ENCODE measurements at regions not wholly inside any gene's neighbourhood (a gene's known extent, or its start where the extent isn't known, plus 50 kb on each side); places are given as distances from the start of the nearest gene placed in this dataset.

GRCh38 chr1:79903321-79903720, 896.8 kb upstream of the ADGRL4 start:
- TF ChIP-seq EZH2 (IDR thresholded peaks at IDR 0.05; ENCODE audit: insufficient read depth, poor library complexity, severe bottlenecking): no peak
- no peak for TF ChIP-seq EZH2phosphoT487 (IDR thresholded peaks at IDR 0.05; ENCODE audit: insufficient read depth, low read depth)
- H3K79me2 ChIP-seq (ENCODE audit: insufficient read depth): no peaks in the 10 kb centered on the region
- 38 to 41% methylated on average over 3 of the region's 3 CpGs for WGBS, 2 experiments (ENCODE audit: low coverage in 1 of 2, low lambda C conversion rate in 2 of 2, missing lambda C conversion rate in 2 of 2)
- H3K9me3 ChIP-seq (ENCODE audit: low read depth): no peaks in the 10 kb centered on the region
- H3K27me3 ChIP-seq (replicated peaks; ENCODE audit: insufficient read depth): no peaks in the 10 kb centered on the region
- no peak for DNase-seq
- peaks cover 10% of the 10 kb centered on the region; the same call in 1 of the 2 replicates for H3F3A ChIP-seq (ENCODE audit: insufficient read depth)
- in situ Hi-C loops (cut with MboI): no loop called here
- H3K9me2 ChIP-seq (ENCODE audit: insufficient read depth): no peaks in the 10 kb centered on the region; the same call in 1 of the 2 replicates
- peak overlapping the region; percentile 9 for H2AFZ ChIP-seq
- H3K4me2 ChIP-seq (ENCODE audit: unreplicated experiment): no peak overlapping the region
- peaks cover 22% of the 10 kb centered on the region for H3K4me1 ChIP-seq (ENCODE audit: insufficient read depth)
- no peaks in the 10 kb centered on the region for H3K36me3 ChIP-seq (ENCODE audit: low read depth)
- H3K27ac ChIP-seq: no peak overlapping the region
- H3K4me3 ChIP-seq: no peak overlapping the region
- no peak overlapping the region for H3K9ac ChIP-seq
- no peaks in the 10 kb centered on the region for H4K20me1 ChIP-seq (ENCODE audit: insufficient read depth)

GRCh38 chr1:79902418-79902817, 895.9 kb upstream of the ADGRL4 start:
- 0 out of 2 replicates have a peak overlapping the region, but pooled peaks have one; percentile 24 for H2AFZ ChIP-seq
- no peak for DNase-seq
- no peaks in the 10 kb centered on the region for H4K20me1 ChIP-seq (ENCODE audit: insufficient read depth)
- no peak overlapping the region for H3K4me2 ChIP-seq (ENCODE audit: unreplicated experiment)
- no peaks in the 10 kb centered on the region for H3K9me3 ChIP-seq (ENCODE audit: low read depth)
- H3K27ac ChIP-seq: no peak overlapping the region
- H3K4me1 ChIP-seq (ENCODE audit: insufficient read depth): peaks cover 22% of the 10 kb centered on the region
- WGBS, 2 experiments (ENCODE audit: low coverage in 1 of 2, low lambda C conversion rate in 2 of 2, missing lambda C conversion rate in 2 of 2): 78 to 79% methylated on average over 4 of the region's 4 CpGs
- no peaks in the 10 kb centered on the region for H3K36me3 ChIP-seq (ENCODE audit: low read depth)
- no peaks in the 10 kb centered on the region for H3K27me3 ChIP-seq (replicated peaks; ENCODE audit: insufficient read depth)
- H3F3A ChIP-seq (ENCODE audit: insufficient read depth): peaks cover 10% of the 10 kb centered on the region; the same call in 1 of the 2 replicates
- H3K79me2 ChIP-seq (ENCODE audit: insufficient read depth): no peaks in the 10 kb centered on the region
- TF ChIP-seq EZH2 (IDR thresholded peaks at IDR 0.05; ENCODE audit: insufficient read depth, poor library complexity, severe bottlenecking) (no peak), EZH2phosphoT487 (IDR thresholded peaks at IDR 0.05; ENCODE audit: insufficient read depth, low read depth) (no peak)
- H3K4me3 ChIP-seq: no peak overlapping the region
- in situ Hi-C loops (cut with MboI): no loop called here
- no peaks in the 10 kb centered on the region; the same call in 1 of the 2 replicates for H3K9me2 ChIP-seq (ENCODE audit: insufficient read depth)
- no peak overlapping the region for H3K9ac ChIP-seq

GRCh38 chr1:79899914-79900313, 893.4 kb upstream of the ADGRL4 start:
- 9% methylated on average over 4 of the region's 4 CpGs for whole genome bisulfite sequencing, 2 experiments (ENCODE audit: low coverage in 1 of 2, low lambda C conversion rate in 2 of 2, missing lambda C conversion rate in 2 of 2)
- DNase-seq: peak; percentile 98
- Histone ChIP-seq H3F3A (ENCODE audit: insufficient read depth) (peaks cover 10% of the 10 kb centered on the region; the same call in 1 of the 2 replicates), H4K20me1 (ENCODE audit: insufficient read depth) (no peaks in the 10 kb centered on the region), H3K9me2 (ENCODE audit: insufficient read depth) (no peaks in the 10 kb centered on the region; the same call in 1 of the 2 replicates), H2AFZ (peak overlapping the region; percentile 90), H3K4me1 (ENCODE audit: insufficient read depth) (peaks cover 22% of the 10 kb centered on the region), H3K4me3 (peak overlapping the region; percentile 36), H3K36me3 (ENCODE audit: low read depth) (no peaks in the 10 kb centered on the region), H3K27me3 (replicated peaks; ENCODE audit: insufficient read depth) (no peaks in the 10 kb centered on the region), H3K79me2 (ENCODE audit: insufficient read depth) (no peaks in the 10 kb centered on the region), H3K9me3 (ENCODE audit: low read depth) (no peaks in the 10 kb centered on the region), H3K27ac (peak overlapping the region; percentile 82), H3K9ac (peak overlapping the region; percentile 40), H3K4me2 (ENCODE audit: unreplicated experiment) (peak overlapping the region; percentile 60)
- TF ChIP-seq EZH2phosphoT487 (IDR thresholded peaks at IDR 0.05; ENCODE audit: insufficient read depth, low read depth): no peak
- TF ChIP-seq EZH2 (IDR thresholded peaks at IDR 0.05; ENCODE audit: insufficient read depth, poor library complexity, severe bottlenecking): no peak
- in situ Hi-C loops (cut with MboI): no loop called here

GRCh38 chr1:79896140-79896539, 889.6 kb upstream of the ADGRL4 start:
- no peak overlapping the region for H3K9ac ChIP-seq
- peak; percentile 23 for DNase-seq
- no peak overlapping the region for H3K4me2 ChIP-seq (ENCODE audit: unreplicated experiment)
- H3K4me3 ChIP-seq: no peak overlapping the region
- no peak overlapping the region for H3K27ac ChIP-seq
- WGBS, 2 experiments (ENCODE audit: low coverage in 1 of 2, low lambda C conversion rate in 2 of 2, missing lambda C conversion rate in 2 of 2): 80 to 93% methylated on average over 2 of the region's 2 CpGs
- no peaks in the 10 kb centered on the region for H3K36me3 ChIP-seq (ENCODE audit: low read depth)
- H4K20me1 ChIP-seq (ENCODE audit: insufficient read depth): no peaks in the 10 kb centered on the region
- no peaks in the 10 kb centered on the region for H3K27me3 ChIP-seq (replicated peaks; ENCODE audit: insufficient read depth)
- no peak overlapping the region for H2AFZ ChIP-seq
- H3F3A ChIP-seq (ENCODE audit: insufficient read depth): peaks cover 10% of the 10 kb centered on the region; the same call in 1 of the 2 replicates
- in situ Hi-C loops (cut with MboI): no loop called here
- H3K79me2 ChIP-seq (ENCODE audit: insufficient read depth): no peaks in the 10 kb centered on the region
- TF ChIP-seq EZH2 (IDR thresholded peaks at IDR 0.05; ENCODE audit: insufficient read depth, poor library complexity, severe bottlenecking) (no peak), EZH2phosphoT487 (IDR thresholded peaks at IDR 0.05; ENCODE audit: insufficient read depth, low read depth) (no peak)
- peaks cover 17% of the 10 kb centered on the region for H3K4me1 ChIP-seq (ENCODE audit: insufficient read depth)
- H3K9me2 ChIP-seq (ENCODE audit: insufficient read depth): no peaks in the 10 kb centered on the region
- no peaks in the 10 kb centered on the region for H3K9me3 ChIP-seq (ENCODE audit: low read depth)

Data from GM23248 (cell line).